Endothelial cell of umbilical vein (primary cell): ENCODE measurements at regions not wholly inside any gene's neighbourhood (a gene's known extent, or its start where the extent isn't known, plus 50 kb on each side); places are given as distances from the start of the nearest gene placed in this dataset.

ENCODE experiments used
- BruUV-seq: library from RNA; stranded (reverse); fragments of 400-500 nt; replicated peaks from 2 replicates; lab custom pipeline; 2021; lab: Mats Ljungman, UMichigan
- CTCF ChIA-PET: fragments of 300-600, 350-600 bp; sonication (Branson Sonifier 250); formaldehyde crosslinking; loops from one replicate; lab custom pipeline; 2021; ENCODE audit warnings: antibody characterized with exemption, inconsistent platforms; lab: Charles Lee
- POLR2A ChIA-PET: fragments of 300-600, 350-600 bp; sonication (Branson Sonifier 250); formaldehyde crosslinking; loops from one replicate; lab custom pipeline; 2021; ENCODE audit warnings: antibody characterized with exemption, inconsistent platforms; lab: Charles Lee
- DNase-seq: peaks from one replicate; pipeline ENCODE4 v3.0.0-alpha.2; 2011; ENCODE audit warnings: low read depth, low spot score
- FAIRE-seq: peaks from 2 replicates; lab custom pipeline; 2011; peaks lifted over from hg19 to GRCh38; lab: Jason Lieb, UNC
- H2AFZ ChIP-seq: 2 replicates; pipeline ENCODE4 v1.6.0; 2012; ENCODE audit warnings: low read depth, low read length, control low read depth, inconsistent platforms
- H3K27ac ChIP-seq: 2 replicates; pipeline ENCODE4 v1.5.1; 2011; ENCODE audit warnings: low read depth, mild to moderate bottlenecking, control low read depth, low read length, moderate library complexity; ENCODE audit not compliant: insufficient read depth
- H3K27me3 ChIP-seq, 2 experiments: 2 replicates each; pipeline versions ENCODE4 v1.6.0 to v1.6.1; 2011; ENCODE audit warnings: low read length in 2 of 2, mixed read lengths in 1 of 2; ENCODE audit not compliant: control insufficient read depth in 2 of 2, insufficient read depth in 2 of 2
- H3K36me3 ChIP-seq, 2 experiments: 2 replicates in 1 of 2; 3 replicates in 1 of 2; pipeline ENCODE4 v1.5.1; 2011; ENCODE audit warnings: low read length in 2 of 2, mild to moderate bottlenecking in 1 of 2, moderate library complexity in 1 of 2; ENCODE audit not compliant: control insufficient read depth in 2 of 2, insufficient read depth in 2 of 2; ENCODE audit errors: extremely low read depth in 1 of 2
- H3K4me1 ChIP-seq: 3 replicates; pipeline ENCODE4 v1.5.1; 2011; ENCODE audit warnings: mild to moderate bottlenecking, low read length; ENCODE audit not compliant: control insufficient read depth, insufficient read depth; ENCODE audit errors: extremely low read depth
- H3K4me2 ChIP-seq: 2 replicates; pipeline ENCODE4 v1.6.1; 2011; ENCODE audit warnings: low read length, control low read depth, mixed read lengths; ENCODE audit not compliant: insufficient read depth
- H3K4me3 ChIP-seq, 3 experiments: fragments of 200-600 bp in 1 of 3; sonication (generic), shearing (Covaris generic) in 1 of 3; replicated peaks in 1 of 3; 2 replicates each; pipeline ENCODE4 v1.5.1; 2011 to 2016; ENCODE audit warnings: control low read depth in 3 of 3, low read length in 3 of 3, mild to moderate bottlenecking in 2 of 3, inconsistent platforms in 1 of 3, low read depth in 1 of 3, moderate library complexity in 1 of 3; ENCODE audit not compliant: insufficient read depth in 1 of 3
- H3K79me2 ChIP-seq: 2 replicates; pipeline ENCODE4 v1.6.0; 2012; ENCODE audit warnings: low read length, inconsistent platforms; ENCODE audit not compliant: control insufficient read depth, insufficient read depth
- H3K9ac ChIP-seq: replicated peaks from 2 replicates; pipeline ENCODE3; 2011; ENCODE audit warnings: low read length, control low read depth; ENCODE audit not compliant: insufficient read depth; ENCODE audit errors: extremely low read depth
- H3K9me1 ChIP-seq: replicated peaks from 3 replicates; pipeline ENCODE4 v1.6.0; 2011; ENCODE audit warnings: mild to moderate bottlenecking, low read length; ENCODE audit not compliant: control insufficient read depth, insufficient read depth; ENCODE audit errors: extremely low read depth
- H3K9me3 ChIP-seq: replicated peaks from 2 replicates; pipeline ENCODE4 v1.5.1; 2012; ENCODE audit warnings: low read length, inconsistent platforms; ENCODE audit not compliant: control insufficient read depth, insufficient read depth
- H4K20me1 ChIP-seq: replicated peaks from 2 replicates; pipeline ENCODE3; 2011; ENCODE audit warnings: mild to moderate bottlenecking, low read length; ENCODE audit not compliant: control insufficient read depth, insufficient read depth; ENCODE audit errors: extremely low read depth
- CTCF ChIP-seq, 2 donors: IDR thresholded peaks; 1 replicate in 1 of 2; 2 replicates in 1 of 2; pipeline ENCODE4 v1.5.1; 2011; ENCODE audit warnings: low read length in 2 of 2, mild to moderate bottlenecking in 2 of 2, moderate library complexity in 2 of 2, control low read depth in 1 of 2, inconsistent platforms in 1 of 2, low read depth in 1 of 2; ENCODE audit not compliant: insufficient read depth in 1 of 2; ENCODE audit errors: extremely low read depth in 1 of 2
- EZH2 ChIP-seq: IDR thresholded peaks from 2 replicates; pipeline ENCODE4 v1.6.1; 2012; ENCODE audit warnings: borderline replicate concordance, low read depth, mild to moderate bottlenecking, moderate library complexity, low read length, inconsistent platforms; ENCODE audit not compliant: severe bottlenecking
- FOS ChIP-seq: IDR thresholded peaks from 2 replicates; pipeline ENCODE4 v1.6.1; 2011; ENCODE audit warnings: mild to moderate bottlenecking, low read length, moderate library complexity, borderline replicate concordance; ENCODE audit not compliant: insufficient read depth
- GATA2 ChIP-seq: IDR thresholded peaks from 2 replicates; pipeline ENCODE4 v1.7.0; 2011; ENCODE audit warnings: low read depth, mild to moderate bottlenecking, moderate library complexity, mixed read lengths, low read length; ENCODE audit not compliant: insufficient read length, insufficient read depth
- JUN ChIP-seq: IDR thresholded peaks from 2 replicates; pipeline ENCODE4 v1.6.1; 2011; ENCODE audit warnings: borderline replicate concordance, low read depth; ENCODE audit not compliant: insufficient read length, insufficient read depth
- MAX ChIP-seq: IDR thresholded peaks from 2 replicates; pipeline ENCODE4 v1.6.1; 2011; ENCODE audit not compliant: insufficient read depth, insufficient read length
- MYC ChIP-seq: IDR thresholded peaks from one replicate; pipeline ENCODE4 v1.6.1; 2011; ENCODE audit warnings: mild to moderate bottlenecking, low read depth, low read length
- POLR2A ChIP-seq: IDR thresholded peaks from 2 replicates; pipeline ENCODE4 v1.6.1; 2012; ENCODE audit warnings: low read depth, mild to moderate bottlenecking, control low read depth, low read length
- POLR2AphosphoS5 ChIP-seq: IDR thresholded peaks from 2 replicates; pipeline ENCODE4 v1.6.1; 2012; ENCODE audit warnings: low read depth, mild to moderate bottlenecking, control low read depth, low read length, moderate library complexity; ENCODE audit not compliant: insufficient read depth
- dilution Hi-C: fragments of 300-500 bp; cut with MboI; formaldehyde crosslinking; loops from one replicate; pipeline ENCODE4 v1.15.0; 2019; ENCODE audit warnings: low sequenced_read_pairs; ENCODE audit not compliant: extremely low pct_ligation_motif_present
- intact Hi-C: fragments of 100-400 bp; cut with micrococcal nuclease; formaldehyde crosslinking; loops from one replicate; pipeline ENCODE4 v1.10.0; 2022

- FAIRE-seq = no peak
- POLR2A ChIA-PET = no interaction called here
Observed at GRCh38 chr4:124183231-124183630, 529.3 kb downstream of the ANKRD50 start.

More at GRCh38 chr4:124183231-124183630, 529.3 kb downstream of the ANKRD50 start:
- H3K27me3 ChIP-seq = no peaks in the 10 kb centered on the region
- peaks cover 13% of the 10 kb centered on the region for H3K4me1 ChIP-seq
- no peak overlapping the region for H3K4me2 ChIP-seq
- intact Hi-C loops (no loop called here), dilution Hi-C loops (no loop called here)
- no peak overlapping the region for H3K27ac ChIP-seq
- H3K9me3 ChIP-seq = no peaks in the 10 kb centered on the region
- no peak overlapping the region for H2AFZ ChIP-seq
- H4K20me1 ChIP-seq = no peaks in the 10 kb centered on the region
- CTCF ChIA-PET = no interaction called here
- no peak overlapping the region for H3K9ac ChIP-seq
- no peaks in the 10 kb centered on the region for H3K9me1 ChIP-seq
- no peaks in the 10 kb centered on the region for H3K36me3 ChIP-seq
- TF ChIP-seq EZH2 (no peak), MAX (no peak), GATA2 (no peak), CTCF (IDR thresholded peaks at IDR 0.05; ENCODE audit: extremely low read depth in 1 of 2, insufficient read depth in 1 of 2, low read depth in 1 of 2, low read length in 2 of 2) (no peak), POLR2AphosphoS5 (no peak), FOS (no peak), POLR2A (no peak), MYC (no peak), JUN (no peak)
- DNase-seq = no peak
- H3K4me3 ChIP-seq = no peak overlapping the region
- no peaks in the 10 kb centered on the region for H3K79me2 ChIP-seq
- no TSS peak for BruUV-seq
